Astrocyte of the spinal cord (primary cell): ENCODE measurements at regions not wholly inside any gene's neighbourhood (a gene's known extent, or its start where the extent isn't known, plus 50 kb on each side); places are given as distances from the start of the nearest gene placed in this dataset.

Experiments used
- DNase-seq: peaks from one replicate; pipeline ENCODE4 v3.0.0; 2011; ENCODE audit warnings: low read depth, low spot score
- H3K4me3 ChIP-seq: 2 replicates; pipeline ENCODE4 v1.5.1; 2011; ENCODE audit warnings: low read depth, mild to moderate bottlenecking, low read length, moderate library complexity
- in situ Hi-C: cut with HindIII; loops from 2 replicates; pipeline ENCODE4 v1.10.0; 2017; ENCODE audit warnings: low sequenced_read_pairs
- TF ChIP-seq, protein P1 (sequence below): IDR thresholded peaks from 2 replicates; pipeline ENCODE4 v1.5.1; 2012; ENCODE audit warnings: low read depth, mild to moderate bottlenecking, low read length, inconsistent platforms

DNA sequence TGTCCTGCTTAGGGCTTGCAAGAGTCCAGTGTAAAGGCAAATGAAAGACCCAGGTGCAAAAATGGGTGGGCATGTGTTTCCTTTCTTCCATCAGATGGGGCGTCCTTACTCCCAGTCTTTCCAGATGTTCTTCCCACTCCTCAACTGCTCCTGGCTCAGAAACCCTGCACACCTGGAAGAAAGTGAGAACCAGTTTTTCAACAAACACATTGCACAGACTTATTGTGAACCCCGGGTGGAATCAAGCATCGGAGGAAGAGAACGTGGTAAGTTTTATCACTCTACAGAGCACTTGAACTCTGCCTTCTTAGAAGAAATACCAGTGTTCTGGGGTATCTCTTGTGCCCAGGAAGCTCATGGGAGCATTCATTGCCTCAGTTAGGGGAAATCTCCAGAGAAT, 93.3 kb downstream of the TMX1 start:
- H3K4me3 ChIP-seq: no peak overlapping the region
- TF ChIP-seq, protein P1, sequence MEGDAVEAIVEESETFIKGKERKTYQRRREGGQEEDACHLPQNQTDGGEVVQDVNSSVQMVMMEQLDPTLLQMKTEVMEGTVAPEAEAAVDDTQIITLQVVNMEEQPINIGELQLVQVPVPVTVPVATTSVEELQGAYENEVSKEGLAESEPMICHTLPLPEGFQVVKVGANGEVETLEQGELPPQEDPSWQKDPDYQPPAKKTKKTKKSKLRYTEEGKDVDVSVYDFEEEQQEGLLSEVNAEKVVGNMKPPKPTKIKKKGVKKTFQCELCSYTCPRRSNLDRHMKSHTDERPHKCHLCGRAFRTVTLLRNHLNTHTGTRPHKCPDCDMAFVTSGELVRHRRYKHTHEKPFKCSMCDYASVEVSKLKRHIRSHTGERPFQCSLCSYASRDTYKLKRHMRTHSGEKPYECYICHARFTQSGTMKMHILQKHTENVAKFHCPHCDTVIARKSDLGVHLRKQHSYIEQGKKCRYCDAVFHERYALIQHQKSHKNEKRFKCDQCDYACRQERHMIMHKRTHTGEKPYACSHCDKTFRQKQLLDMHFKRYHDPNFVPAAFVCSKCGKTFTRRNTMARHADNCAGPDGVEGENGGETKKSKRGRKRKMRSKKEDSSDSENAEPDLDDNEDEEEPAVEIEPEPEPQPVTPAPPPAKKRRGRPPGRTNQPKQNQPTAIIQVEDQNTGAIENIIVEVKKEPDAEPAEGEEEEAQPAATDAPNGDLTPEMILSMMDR: no peak
- in situ Hi-C loops: no loop called here
- DNase-seq: no peak

DNA sequence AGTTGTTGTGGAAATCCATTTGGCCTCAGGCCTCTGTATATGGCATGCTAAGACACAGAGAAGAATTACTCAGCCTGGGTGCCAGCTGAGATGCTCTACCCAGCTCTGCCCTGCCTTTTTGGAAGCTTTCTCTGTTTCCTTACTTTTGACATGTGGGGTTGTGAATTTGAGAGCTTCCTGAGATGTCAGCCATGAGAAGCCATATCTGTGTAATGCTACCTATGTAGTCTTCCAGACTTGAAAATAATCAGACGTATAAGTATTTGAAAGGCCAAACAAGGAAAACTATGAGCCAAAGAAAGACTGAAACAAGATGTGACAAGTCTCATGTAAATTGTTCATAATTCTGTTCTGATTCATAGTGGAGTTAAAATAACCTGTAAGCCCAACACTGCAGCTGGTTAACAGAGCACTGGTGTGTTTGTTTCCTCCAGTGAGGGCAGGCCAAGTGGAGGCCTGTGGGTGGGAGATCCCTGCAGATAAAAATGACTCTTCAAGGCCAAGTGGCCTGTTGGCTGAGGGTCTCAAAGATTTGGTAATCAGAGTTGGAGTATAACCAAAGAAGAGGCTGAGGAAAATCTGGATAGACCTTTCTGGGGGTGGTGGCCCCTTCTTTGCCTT, 94.0 kb downstream of the TMX1 start:
- DNase-seq: no peak
- TF ChIP-seq, protein P1: no peak
- in situ Hi-C loops: no loop called here
- no peak overlapping the region for H3K4me3 ChIP-seq

DNA sequence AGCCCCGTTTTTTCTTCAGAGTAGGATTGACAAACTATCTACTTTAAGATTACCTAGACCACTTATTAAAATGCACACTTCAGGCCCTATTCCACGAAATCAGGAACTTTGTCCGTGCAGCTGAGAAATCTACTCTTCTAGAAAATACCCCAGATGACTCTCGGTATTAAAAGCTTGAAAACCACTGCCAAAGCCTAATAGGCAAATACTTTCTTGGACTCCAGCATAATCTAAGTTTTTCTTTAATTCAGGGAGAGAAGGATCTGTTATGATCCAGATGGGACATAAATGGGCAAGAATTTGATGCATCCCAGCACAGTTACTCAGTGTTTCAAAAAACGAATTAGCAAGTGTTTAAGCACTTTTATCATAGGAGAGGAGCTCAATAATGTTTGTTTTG, 94.5 kb downstream of the TMX1 start:
- no peak overlapping the region for H3K4me3 ChIP-seq
- in situ Hi-C loops: no loop called here
- no peak for DNase-seq
- TF ChIP-seq, protein P1: no peak

DNA sequence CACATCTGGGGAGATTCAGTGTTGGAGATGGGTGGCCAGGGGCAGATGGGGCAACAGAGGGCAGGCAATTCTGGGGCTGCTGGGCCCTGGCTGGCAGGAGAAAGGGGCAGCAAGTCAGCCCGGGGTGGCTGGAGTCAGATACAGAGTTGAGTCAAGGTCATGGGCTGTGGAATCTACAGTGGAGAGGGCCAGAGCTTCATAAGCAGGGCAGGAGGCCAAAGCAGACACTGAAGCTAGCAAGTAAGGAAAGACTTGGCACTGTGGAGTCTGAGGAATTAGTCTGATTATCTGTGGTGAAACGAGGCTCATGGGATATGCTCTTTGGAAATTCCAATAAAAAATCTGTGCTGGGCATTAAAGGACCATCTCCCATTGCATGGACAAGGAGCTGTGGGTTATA, 95.5 kb downstream of the TMX1 start:
- H3K4me3 ChIP-seq: no peak overlapping the region
- in situ Hi-C loops: no loop called here
- TF ChIP-seq, protein P1: no peak
- no peak for DNase-seq

DNA sequence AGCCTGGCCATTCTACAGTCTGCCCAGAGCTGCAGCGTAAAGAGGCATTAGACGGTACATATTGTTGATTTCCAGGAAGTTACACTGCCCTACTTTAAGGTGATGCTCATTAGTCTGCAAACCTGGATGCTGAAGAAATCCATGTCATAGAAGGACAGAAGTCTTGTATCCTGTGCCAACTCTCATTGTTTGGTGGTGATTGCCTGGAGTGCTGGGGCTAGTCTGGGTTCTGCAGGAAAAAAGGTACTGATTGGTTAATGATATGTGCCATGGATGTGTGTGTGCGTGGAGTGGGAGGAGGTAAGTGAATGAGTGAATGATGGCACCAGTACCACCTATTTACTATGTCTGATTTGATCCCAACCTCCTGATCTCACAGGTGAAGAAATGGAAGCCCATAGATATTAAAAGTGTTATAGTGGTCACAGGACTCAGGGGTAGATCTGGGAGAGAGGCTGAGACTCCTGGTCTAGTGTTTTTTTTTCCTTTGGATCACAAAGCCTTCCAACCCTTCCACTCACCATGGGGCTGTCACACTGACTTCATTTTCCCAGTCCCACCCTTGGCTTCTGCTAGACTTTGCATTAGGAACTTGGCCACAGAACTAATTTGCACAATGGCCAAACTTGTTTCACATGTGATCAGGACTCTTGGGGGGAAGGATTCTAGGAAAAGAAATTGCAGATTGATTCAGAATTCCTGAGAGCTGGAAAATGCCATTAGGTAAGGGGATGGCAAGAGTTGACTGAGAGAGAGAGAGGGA, 96.1 kb downstream of the TMX1 start:
- no peak overlapping the region for H3K4me3 ChIP-seq
- TF ChIP-seq, protein P1: no peak
- DNase-seq: no peak
- in situ Hi-C loops: no loop called here

DNA sequence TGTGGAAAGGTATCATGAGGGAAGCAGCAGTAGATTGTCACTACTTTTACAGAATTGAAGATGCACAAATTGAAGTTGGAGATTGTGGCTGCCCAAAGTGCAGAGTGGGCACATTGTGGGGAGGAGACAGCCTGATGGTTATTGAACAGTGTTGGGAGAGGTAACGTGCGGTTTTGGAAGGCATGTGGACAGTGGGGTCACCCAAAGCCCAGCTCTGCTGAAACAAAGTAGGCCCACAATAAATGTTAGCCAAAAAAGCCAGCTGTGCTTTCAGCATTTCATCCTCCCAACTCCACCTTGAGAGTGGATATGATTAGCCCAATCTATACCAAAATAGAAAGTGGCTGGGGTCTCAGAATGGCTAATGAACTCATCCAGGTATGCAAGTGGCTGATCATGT, 96.7 kb downstream of the TMX1 start:
- no peak for DNase-seq
- in situ Hi-C loops: no loop called here
- H3K4me3 ChIP-seq: no peak overlapping the region
- TF ChIP-seq, protein P1: no peak
